SU-DHL-6 (cell line): ENCODE measurements at regions not wholly inside any gene's neighbourhood (a gene's known extent, or its start where the extent isn't known, plus 50 kb on each side); places are given as distances from the start of the nearest gene placed in this dataset.

Experiments
- EZH2phosphoT487 ChIP-seq: fragments of 200-600 bp; sonication (generic), shearing (Covaris generic); conservative IDR thresholded peaks from 2 replicates; pipeline ENCODE4 v1.6.1; 2018; ENCODE audit warnings: mild to moderate bottlenecking, antibody characterized with exemption, low read length, moderate library complexity, mixed read lengths
- TF ChIP-seq, protein P1 (sequence below): fragments of 200-600 bp; sonication (generic); IDR thresholded peaks from one replicate; pipeline ENCODE4 v1.5.1; 2017; ENCODE audit warnings: antibody characterized with exemption, mild to moderate bottlenecking, low read length, moderate library complexity; ENCODE audit not compliant: insufficient read depth, poor library complexity, severe bottlenecking

DNA sequence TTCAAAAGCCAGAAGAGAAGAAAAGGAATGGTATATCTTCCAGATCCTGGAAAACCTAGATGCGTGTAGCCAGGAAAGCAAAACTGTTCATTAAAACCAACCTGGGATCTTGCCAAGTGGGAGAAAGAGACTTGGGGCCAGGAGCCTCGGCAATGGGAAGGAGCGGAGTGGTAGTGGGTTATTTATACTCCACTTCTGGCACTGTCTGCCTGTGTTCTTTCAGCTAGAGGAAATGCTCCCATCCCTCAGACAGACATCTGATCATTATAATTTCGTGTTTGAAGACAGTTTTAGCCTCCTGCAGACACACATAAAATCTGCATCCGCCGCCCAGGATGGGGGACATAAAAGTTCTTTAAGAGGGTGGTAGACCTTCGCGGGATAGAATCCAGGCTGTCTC lies 421.6 kb downstream of the RPS24 start:
- TF ChIP-seq, protein P1, sequence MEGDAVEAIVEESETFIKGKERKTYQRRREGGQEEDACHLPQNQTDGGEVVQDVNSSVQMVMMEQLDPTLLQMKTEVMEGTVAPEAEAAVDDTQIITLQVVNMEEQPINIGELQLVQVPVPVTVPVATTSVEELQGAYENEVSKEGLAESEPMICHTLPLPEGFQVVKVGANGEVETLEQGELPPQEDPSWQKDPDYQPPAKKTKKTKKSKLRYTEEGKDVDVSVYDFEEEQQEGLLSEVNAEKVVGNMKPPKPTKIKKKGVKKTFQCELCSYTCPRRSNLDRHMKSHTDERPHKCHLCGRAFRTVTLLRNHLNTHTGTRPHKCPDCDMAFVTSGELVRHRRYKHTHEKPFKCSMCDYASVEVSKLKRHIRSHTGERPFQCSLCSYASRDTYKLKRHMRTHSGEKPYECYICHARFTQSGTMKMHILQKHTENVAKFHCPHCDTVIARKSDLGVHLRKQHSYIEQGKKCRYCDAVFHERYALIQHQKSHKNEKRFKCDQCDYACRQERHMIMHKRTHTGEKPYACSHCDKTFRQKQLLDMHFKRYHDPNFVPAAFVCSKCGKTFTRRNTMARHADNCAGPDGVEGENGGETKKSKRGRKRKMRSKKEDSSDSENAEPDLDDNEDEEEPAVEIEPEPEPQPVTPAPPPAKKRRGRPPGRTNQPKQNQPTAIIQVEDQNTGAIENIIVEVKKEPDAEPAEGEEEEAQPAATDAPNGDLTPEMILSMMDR = no peak
- no peak for TF ChIP-seq EZH2phosphoT487
